Endothelial cell of umbilical vein (primary cell): ENCODE measurements at regions not wholly inside any gene's neighbourhood (a gene's known extent, or its start where the extent isn't known, plus 50 kb on each side); places are given as distances from the start of the nearest gene placed in this dataset.

Experiments used
- BruUV-seq: library from RNA; stranded (reverse); fragments of 400-500 nt; replicated peaks from 2 replicates; lab custom pipeline; 2021; lab: Mats Ljungman, UMichigan
- CTCF ChIA-PET: fragments of 300-600, 350-600 bp; sonication (Branson Sonifier 250); formaldehyde crosslinking; loops from one replicate; lab custom pipeline; 2021; ENCODE audit warnings: antibody characterized with exemption, inconsistent platforms; lab: Charles Lee
- POLR2A ChIA-PET: fragments of 300-600, 350-600 bp; sonication (Branson Sonifier 250); formaldehyde crosslinking; loops from one replicate; lab custom pipeline; 2021; ENCODE audit warnings: antibody characterized with exemption, inconsistent platforms; lab: Charles Lee
- DNase-seq: peaks from one replicate; pipeline ENCODE4 v3.0.0-alpha.2; 2011; ENCODE audit warnings: low read depth, low spot score
- FAIRE-seq: peaks from 2 replicates; lab custom pipeline; 2011; peaks lifted over from hg19 to GRCh38; lab: Jason Lieb, UNC
- H2AFZ ChIP-seq: 2 replicates; pipeline ENCODE4 v1.6.0; 2012; ENCODE audit warnings: low read depth, low read length, control low read depth, inconsistent platforms
- H3K27ac ChIP-seq: 2 replicates; pipeline ENCODE4 v1.5.1; 2011; ENCODE audit warnings: low read depth, mild to moderate bottlenecking, control low read depth, low read length, moderate library complexity; ENCODE audit not compliant: insufficient read depth
- H3K27me3 ChIP-seq, 2 experiments: 2 replicates each; pipeline versions ENCODE4 v1.6.0 to v1.6.1; 2011; ENCODE audit warnings: low read length in 2 of 2, mixed read lengths in 1 of 2; ENCODE audit not compliant: control insufficient read depth in 2 of 2, insufficient read depth in 2 of 2
- H3K36me3 ChIP-seq, 2 experiments: 2 replicates in 1 of 2; 3 replicates in 1 of 2; pipeline ENCODE4 v1.5.1; 2011; ENCODE audit warnings: low read length in 2 of 2, mild to moderate bottlenecking in 1 of 2, moderate library complexity in 1 of 2; ENCODE audit not compliant: control insufficient read depth in 2 of 2, insufficient read depth in 2 of 2; ENCODE audit errors: extremely low read depth in 1 of 2
- H3K4me1 ChIP-seq: 3 replicates; pipeline ENCODE4 v1.5.1; 2011; ENCODE audit warnings: mild to moderate bottlenecking, low read length; ENCODE audit not compliant: control insufficient read depth, insufficient read depth; ENCODE audit errors: extremely low read depth
- H3K4me2 ChIP-seq: 2 replicates; pipeline ENCODE4 v1.6.1; 2011; ENCODE audit warnings: low read length, control low read depth, mixed read lengths; ENCODE audit not compliant: insufficient read depth
- H3K4me3 ChIP-seq, 3 experiments: fragments of 200-600 bp in 1 of 3; sonication (generic), shearing (Covaris generic) in 1 of 3; replicated peaks in 1 of 3; 2 replicates each; pipeline ENCODE4 v1.5.1; 2011 to 2016; ENCODE audit warnings: control low read depth in 3 of 3, low read length in 3 of 3, mild to moderate bottlenecking in 2 of 3, inconsistent platforms in 1 of 3, low read depth in 1 of 3, moderate library complexity in 1 of 3; ENCODE audit not compliant: insufficient read depth in 1 of 3
- H3K79me2 ChIP-seq: 2 replicates; pipeline ENCODE4 v1.6.0; 2012; ENCODE audit warnings: low read length, inconsistent platforms; ENCODE audit not compliant: control insufficient read depth, insufficient read depth
- H3K9ac ChIP-seq: replicated peaks from 2 replicates; pipeline ENCODE3; 2011; ENCODE audit warnings: low read length, control low read depth; ENCODE audit not compliant: insufficient read depth; ENCODE audit errors: extremely low read depth
- H3K9me1 ChIP-seq: replicated peaks from 3 replicates; pipeline ENCODE4 v1.6.0; 2011; ENCODE audit warnings: mild to moderate bottlenecking, low read length; ENCODE audit not compliant: control insufficient read depth, insufficient read depth; ENCODE audit errors: extremely low read depth
- H3K9me3 ChIP-seq: replicated peaks from 2 replicates; pipeline ENCODE4 v1.5.1; 2012; ENCODE audit warnings: low read length, inconsistent platforms; ENCODE audit not compliant: control insufficient read depth, insufficient read depth
- H4K20me1 ChIP-seq: replicated peaks from 2 replicates; pipeline ENCODE3; 2011; ENCODE audit warnings: mild to moderate bottlenecking, low read length; ENCODE audit not compliant: control insufficient read depth, insufficient read depth; ENCODE audit errors: extremely low read depth
- CTCF ChIP-seq, 2 donors: IDR thresholded peaks; 1 replicate in 1 of 2; 2 replicates in 1 of 2; pipeline ENCODE4 v1.5.1; 2011; ENCODE audit warnings: low read length in 2 of 2, mild to moderate bottlenecking in 2 of 2, moderate library complexity in 2 of 2, control low read depth in 1 of 2, inconsistent platforms in 1 of 2, low read depth in 1 of 2; ENCODE audit not compliant: insufficient read depth in 1 of 2; ENCODE audit errors: extremely low read depth in 1 of 2
- EZH2 ChIP-seq: IDR thresholded peaks from 2 replicates; pipeline ENCODE4 v1.6.1; 2012; ENCODE audit warnings: borderline replicate concordance, low read depth, mild to moderate bottlenecking, moderate library complexity, low read length, inconsistent platforms; ENCODE audit not compliant: severe bottlenecking
- FOS ChIP-seq: IDR thresholded peaks from 2 replicates; pipeline ENCODE4 v1.6.1; 2011; ENCODE audit warnings: mild to moderate bottlenecking, low read length, moderate library complexity, borderline replicate concordance; ENCODE audit not compliant: insufficient read depth
- GATA2 ChIP-seq: IDR thresholded peaks from 2 replicates; pipeline ENCODE4 v1.7.0; 2011; ENCODE audit warnings: low read depth, mild to moderate bottlenecking, moderate library complexity, mixed read lengths, low read length; ENCODE audit not compliant: insufficient read length, insufficient read depth
- JUN ChIP-seq: IDR thresholded peaks from 2 replicates; pipeline ENCODE4 v1.6.1; 2011; ENCODE audit warnings: borderline replicate concordance, low read depth; ENCODE audit not compliant: insufficient read length, insufficient read depth
- MAX ChIP-seq: IDR thresholded peaks from 2 replicates; pipeline ENCODE4 v1.6.1; 2011; ENCODE audit not compliant: insufficient read depth, insufficient read length
- MYC ChIP-seq: IDR thresholded peaks from one replicate; pipeline ENCODE4 v1.6.1; 2011; ENCODE audit warnings: mild to moderate bottlenecking, low read depth, low read length
- POLR2A ChIP-seq: IDR thresholded peaks from 2 replicates; pipeline ENCODE4 v1.6.1; 2012; ENCODE audit warnings: low read depth, mild to moderate bottlenecking, control low read depth, low read length
- POLR2AphosphoS5 ChIP-seq: IDR thresholded peaks from 2 replicates; pipeline ENCODE4 v1.6.1; 2012; ENCODE audit warnings: low read depth, mild to moderate bottlenecking, control low read depth, low read length, moderate library complexity; ENCODE audit not compliant: insufficient read depth
- dilution Hi-C: fragments of 300-500 bp; cut with MboI; formaldehyde crosslinking; loops from one replicate; pipeline ENCODE4 v1.15.0; 2019; ENCODE audit warnings: low sequenced_read_pairs; ENCODE audit not compliant: extremely low pct_ligation_motif_present
- intact Hi-C: fragments of 100-400 bp; cut with micrococcal nuclease; formaldehyde crosslinking; loops from one replicate; pipeline ENCODE4 v1.10.0; 2022

GRCh38 chr10:2076528-2076927 lies 339.2 kb upstream of the ADARB2 start:
- no peaks in the 10 kb centered on the region for H3K9me1 ChIP-seq
- no peak overlapping the region for H3K9ac ChIP-seq
- FAIRE-seq (no peak), DNase-seq (no peak)
- TF ChIP-seq POLR2A (no peak), CTCF (IDR thresholded peaks at IDR 0.05; ENCODE audit: extremely low read depth in 1 of 2, insufficient read depth in 1 of 2, low read depth in 1 of 2, low read length in 2 of 2) (no peak), POLR2AphosphoS5 (no peak), FOS (no peak), JUN (no peak), MYC (no peak), MAX (no peak), EZH2 (no peak), GATA2 (no peak)
- peaks cover 7% of the 10 kb centered on the region for H3K9me3 ChIP-seq
- no peak overlapping the region for H3K4me3 ChIP-seq
- H3K36me3 ChIP-seq = no peaks in the 10 kb centered on the region
- dilution Hi-C loops (no loop called here), intact Hi-C loops (no loop called here)
- no peaks in the 10 kb centered on the region for H3K4me1 ChIP-seq
- H3K27me3 ChIP-seq = no peaks in the 10 kb centered on the region
- ChIA-PET POLR2A (no interaction called here), CTCF (no interaction called here)
- no peak overlapping the region for H2AFZ ChIP-seq
- no peaks in the 10 kb centered on the region for H3K79me2 ChIP-seq
- H3K4me2 ChIP-seq = no peak overlapping the region
- no peaks in the 10 kb centered on the region for H4K20me1 ChIP-seq
- BruUV-seq = no TSS peak
- H3K27ac ChIP-seq = no peak overlapping the region
